Left forelimb (tissue), 1 donor: ENCODE measurements at regions not wholly inside any gene's neighbourhood (a gene's known extent, or its start where the extent isn't known, plus 50 kb on each side); places are given as distances from the start of the nearest gene placed in this dataset.

ENCODE experiments used
- DNase-seq: peaks from one replicate; pipeline ENCODE4 v3.0.0-alpha.2; 2018; ENCODE audit warnings: low spot score

GRCh38 chr9:82584349-82584863 is 478.5 kb downstream of the RASEF start:
- no peak for DNase-seq

- DNase-seq: no peak
Observed at GRCh38 chr9:82586918-82587356, 476.0 kb downstream of the RASEF start.

DNA sequence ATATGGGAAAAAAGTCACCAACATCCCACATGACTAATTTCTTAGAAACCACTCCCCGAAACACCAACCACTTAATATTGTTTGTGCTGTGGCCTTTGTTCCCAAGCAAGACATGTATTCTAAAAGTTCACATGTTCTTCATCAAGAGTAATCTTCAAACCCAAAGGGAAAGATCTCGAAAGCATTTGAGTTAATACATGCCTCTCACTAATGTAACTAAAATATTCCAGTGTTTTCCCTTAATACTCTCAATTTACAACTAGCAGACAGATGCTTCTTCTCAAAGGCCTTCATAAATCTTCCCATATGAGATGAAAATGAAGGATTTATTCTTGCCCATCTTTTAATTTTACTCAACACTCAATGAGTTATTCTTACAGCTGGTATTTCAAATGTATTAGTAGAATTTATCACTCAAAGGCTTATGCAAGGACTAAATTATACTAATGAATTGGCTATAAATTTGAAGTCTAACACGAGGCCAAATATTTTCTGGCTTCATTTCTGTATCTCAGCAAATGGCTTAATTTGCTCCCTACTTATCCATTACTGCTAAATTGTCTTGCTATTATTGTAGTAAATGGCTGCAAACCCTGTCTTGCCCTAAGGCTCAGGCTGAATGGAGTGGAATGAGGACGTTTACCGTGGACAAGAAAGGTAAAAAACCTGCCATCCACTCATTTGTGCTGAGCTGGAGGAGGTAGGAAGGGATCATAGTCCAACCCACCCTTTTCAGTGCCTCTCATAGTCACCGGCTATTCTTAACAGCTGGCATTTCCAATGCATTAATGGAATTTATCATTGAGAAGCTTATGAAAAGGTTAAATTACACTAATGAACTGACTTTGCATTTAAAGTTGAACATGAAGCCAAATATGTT is 474.4 kb downstream of the RASEF start:
- no peak for DNase-seq

- no peak for DNase-seq
Observed at GRCh38 chr9:82590845-82591244, 472.1 kb downstream of the RASEF start.

DNA sequence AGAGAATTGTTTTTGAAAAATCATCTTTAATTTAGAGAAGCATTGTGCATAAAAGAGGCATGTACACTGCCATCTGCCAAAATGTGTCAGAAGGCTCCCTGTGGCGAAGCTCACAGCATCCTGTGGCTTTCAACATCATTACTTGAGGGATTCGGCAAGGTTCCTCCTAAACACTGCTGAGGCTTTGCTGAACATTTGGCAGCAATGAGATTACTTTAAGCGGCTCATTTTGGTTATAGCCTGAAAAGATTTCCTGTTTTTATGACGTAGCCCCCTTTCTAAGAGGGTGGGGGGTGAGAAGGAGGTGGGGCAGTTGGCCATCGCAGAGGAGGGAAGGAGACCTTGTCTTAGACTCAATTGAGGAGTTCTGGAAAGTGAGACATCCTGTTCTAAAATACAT is 469.4 kb downstream of the RASEF start:
- DNase-seq: no peak

GRCh38 chr9:82597241-82598203 is 465.4 kb downstream of the RASEF start:
- no peak for DNase-seq

GRCh38 chr9:82598241-82599039 is 464.5 kb downstream of the RASEF start:
- DNase-seq: no peak

GRCh38 chr9:82599336-82599949 is 463.5 kb downstream of the RASEF start:
- no peak for DNase-seq

- peak; percentile 67 for DNase-seq
Observed at GRCh38 chr9:82600536-82601292, 462.2 kb downstream of the RASEF start.

DNA sequence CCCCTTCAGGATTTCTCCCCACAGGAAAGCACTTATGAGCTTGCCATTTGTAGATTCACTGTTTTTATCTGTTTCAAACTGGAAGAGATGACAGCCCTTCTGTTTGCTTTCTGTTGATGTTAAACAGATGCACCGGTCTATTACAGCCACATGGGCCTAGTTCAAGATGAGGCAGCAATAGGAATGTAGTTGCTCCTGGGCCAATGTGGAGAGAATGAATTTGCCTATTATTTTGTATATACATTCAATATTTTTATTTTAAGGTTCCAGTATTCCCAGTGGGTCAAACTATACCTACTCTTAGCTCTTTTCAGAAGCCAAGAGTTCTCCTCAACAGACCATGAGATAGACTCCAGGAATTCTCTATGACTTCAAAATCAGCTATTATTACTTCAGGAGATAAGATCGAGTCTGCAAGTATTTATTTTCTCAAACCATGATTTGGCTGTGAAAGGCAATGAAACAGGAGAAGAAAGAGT is 461.6 kb downstream of the RASEF start:
- no peak for DNase-seq

GRCh38 chr9:82604947-82605656 is 457.8 kb downstream of the RASEF start:
- no peak for DNase-seq

- no peak for DNase-seq
Observed at GRCh38 chr9:82605657-82606031, 457.3 kb downstream of the RASEF start.

DNA sequence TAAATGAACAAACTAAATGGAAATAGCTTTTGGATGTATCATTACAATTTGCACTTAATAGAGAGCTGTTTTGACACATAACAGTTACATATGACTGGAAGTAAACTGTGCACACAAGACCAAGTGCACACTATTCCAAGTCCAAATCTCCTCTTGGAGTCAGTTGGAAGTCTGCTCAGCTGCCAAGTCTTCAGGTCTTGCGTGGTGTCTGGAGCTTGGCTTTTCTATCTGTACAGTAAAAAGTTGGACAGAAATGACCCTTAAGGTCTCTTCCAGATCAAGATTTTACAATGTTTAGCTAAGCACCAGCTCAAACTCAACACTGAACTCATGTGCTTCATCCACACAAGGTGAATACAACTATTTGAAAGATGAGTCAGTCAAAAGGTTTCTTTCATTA is 456.9 kb downstream of the RASEF start:
- no peak for DNase-seq

DNA sequence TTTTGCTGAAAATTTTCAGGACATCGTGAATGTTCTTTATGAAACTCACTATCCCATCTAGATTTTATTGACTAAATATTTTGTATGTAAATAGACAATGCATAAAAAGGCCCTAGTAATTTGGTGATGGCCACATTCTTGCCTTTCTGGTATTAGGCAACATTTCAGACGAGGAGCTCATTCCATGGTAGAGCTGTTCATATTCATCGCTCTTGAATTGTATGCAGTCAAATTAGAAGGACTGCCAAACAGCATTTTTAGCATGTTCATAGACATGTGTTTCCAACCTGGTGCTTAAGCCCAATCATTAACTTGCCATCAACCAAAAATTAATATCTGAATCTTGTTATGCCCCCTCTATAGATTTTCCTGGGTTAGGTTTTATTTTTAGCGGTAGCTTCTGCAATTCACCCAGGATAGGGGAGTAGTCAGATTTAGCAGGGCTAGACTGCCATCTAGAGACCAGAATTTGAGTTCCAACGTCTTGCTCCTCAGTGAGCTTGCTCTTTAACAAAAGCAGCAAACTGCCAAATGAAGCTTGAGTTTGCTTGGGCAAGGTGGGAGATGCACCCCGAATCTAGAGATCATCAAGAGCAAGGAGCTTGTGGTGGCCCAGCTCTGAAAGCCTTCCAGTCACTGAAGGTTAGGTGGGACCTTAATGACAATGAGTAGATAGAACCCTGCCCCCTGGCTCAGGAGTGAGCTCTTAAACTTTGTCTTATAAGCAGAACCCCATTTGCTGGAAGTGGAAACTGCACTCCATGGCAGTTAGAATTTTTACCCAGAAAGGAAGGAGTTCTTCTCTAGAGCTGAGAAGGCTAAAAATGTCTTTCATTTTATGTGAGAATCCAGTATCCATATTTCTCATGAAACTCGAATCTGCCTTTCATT is 456.2 kb downstream of the RASEF start:
- no peak for DNase-seq

DNA sequence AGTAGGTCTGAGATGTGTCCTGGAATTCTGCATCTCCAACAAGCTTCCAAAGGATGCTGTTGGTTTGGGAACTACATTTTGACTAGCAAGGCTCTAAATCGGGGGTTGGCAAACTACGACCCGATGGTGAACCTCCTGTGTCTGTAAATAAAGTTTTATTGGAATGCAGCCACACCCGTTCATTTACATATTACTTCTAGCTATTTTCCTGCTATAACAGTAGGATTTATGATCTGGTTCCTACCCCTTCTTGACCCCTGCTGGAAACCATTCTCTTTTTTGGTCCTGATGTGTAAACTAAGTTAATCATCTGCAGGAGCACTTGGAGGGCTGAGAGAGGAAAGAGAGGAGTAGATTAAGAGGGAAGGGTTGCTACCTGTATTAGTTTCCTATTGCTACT is 454.5 kb downstream of the RASEF start:
- no peak for DNase-seq

- no peak for DNase-seq
Observed at GRCh38 chr9:82612942-82613341, 450.0 kb downstream of the RASEF start.

GRCh38 chr9:82613498-82613897 is 449.4 kb downstream of the RASEF start:
- no peak for DNase-seq

- no peak for DNase-seq
Observed at GRCh38 chr9:82616545-82616944, 446.4 kb downstream of the RASEF start.

- no peak for DNase-seq
Observed at GRCh38 chr9:82621447-82621846, 441.5 kb downstream of the RASEF start.
